DND-41 (cell line): ENCODE measurements at regions not wholly inside any gene's neighbourhood (a gene's known extent, or its start where the extent isn't known, plus 50 kb on each side); places are given as distances from the start of the nearest gene placed in this dataset.

Source experiments
- CTCF ChIP-seq: IDR thresholded peaks from 2 replicates; pipeline ENCODE4 v1.5.1; 2012; ENCODE audit warnings: borderline replicate concordance, low read length, moderate library complexity, mild to moderate bottlenecking; ENCODE audit not compliant: poor library complexity, severe bottlenecking; ENCODE audit errors: extremely low read depth
- EZH2 ChIP-seq: IDR thresholded peaks from 3 replicates; pipeline ENCODE4 v1.6.1; 2012; ENCODE audit warnings: borderline replicate concordance, low read depth, mild to moderate bottlenecking, moderate library complexity, low read length, inconsistent platforms; ENCODE audit not compliant: severe bottlenecking

- TF ChIP-seq CTCF = no peak
- no peak for TF ChIP-seq EZH2
Measured at GRCh38 chr12:45596366-45596765, 133.1 kb upstream of the ARID2 start.
